ENCODE measurements at regions not wholly inside any gene's neighbourhood (a gene's known extent, or its start where the extent isn't known, plus 50 kb on each side); places are given as distances from the start of the nearest gene placed in this dataset.

GRCh38 chr11:116614306-116615210, 158.2 kb downstream of the BUD13 start:
- TF ChIP-seq POLR2A (IDR thresholded peaks at IDR 0.05; ENCODE audit: low read length) (no peak), MAX (IDR thresholded peaks at IDR 0.05) (no peak), JUNB (IDR thresholded peaks at IDR 0.05) (no peak), PBX3 (IDR thresholded peaks at IDR 0.05) (no peak), CHD2 (IDR thresholded peaks at IDR 0.05; ENCODE audit: low read length, partially characterized antibody) (no peak), POLR2AphosphoS2 (conservative IDR thresholded peaks at IDR 0.05; ENCODE audit: low read length) (no peak), PHF8 (IDR thresholded peaks at IDR 0.05; ENCODE audit: borderline replicate concordance, low read depth) (no peak), CTCF (IDR thresholded peaks at IDR 0.05) (no peak), BHLHE40 (IDR thresholded peaks at IDR 0.05; ENCODE audit: low read depth, low read length) (no peak), ZSCAN20 (CRISPR knock-in tag; IDR thresholded peaks at IDR 0.05) (no peak)
